Activated CD8-positive, alpha-beta memory T cell treated with anti-CD3 and anti-CD28 coated beads, Interleukin-2, amount 50 U/mL, for 48 hours (primary cell): ENCODE measurements at regions not wholly inside any gene's neighbourhood (a gene's known extent, or its start where the extent isn't known, plus 50 kb on each side); places are given as distances from the start of the nearest gene placed in this dataset.
"Not testable (repeated sequence)": the region's sequence is repeated elsewhere in the genome, so short reads cannot be mapped to it uniquely, and the experiment has no call there.

Experiments used
- DNase-seq: peaks from one replicate; pipeline ENCODE4 v3.0.0-alpha.2; 2020

GRCh38 chr18:46229641-46230040, 125.5 kb downstream of the HAUS1 start:
- DNase-seq: not testable (repeated sequence)

GRCh38 chr18:46236156-46236555, 132.0 kb downstream of the HAUS1 start:
- DNase-seq: no peak

- DNase-seq: no peak
Measured at GRCh38 chr18:46237891-46238290, 133.7 kb downstream of the HAUS1 start.

GRCh38 chr18:46239549-46239948, 135.4 kb downstream of the HAUS1 start:
- no peak for DNase-seq

GRCh38 chr18:46239998-46240397, 135.8 kb downstream of the HAUS1 start:
- no peak for DNase-seq

GRCh38 chr18:46241393-46241792, 137.2 kb downstream of the HAUS1 start:
- not testable (repeated sequence) for DNase-seq

GRCh38 chr18:46242183-46242582, 138.0 kb downstream of the HAUS1 start:
- DNase-seq: no peak

GRCh38 chr18:46243095-46243494, 138.9 kb downstream of the HAUS1 start:
- no peak for DNase-seq

GRCh38 chr18:46243673-46244072, 139.5 kb downstream of the HAUS1 start:
- no peak for DNase-seq

GRCh38 chr18:46246101-46246500, 141.9 kb downstream of the HAUS1 start:
- DNase-seq: no peak

GRCh38 chr18:46247942-46248341, 143.8 kb downstream of the HAUS1 start:
- no peak for DNase-seq

- no peak for DNase-seq
Measured at GRCh38 chr18:46250084-46250811, 146.1 kb downstream of the HAUS1 start.

GRCh38 chr18:46250812-46251173, 146.6 kb downstream of the HAUS1 start:
- no peak for DNase-seq

- DNase-seq: no peak
Measured at GRCh38 chr18:46252759-46253158, 148.6 kb downstream of the HAUS1 start.

GRCh38 chr18:46253498-46253897, 149.3 kb downstream of the HAUS1 start:
- no peak for DNase-seq

GRCh38 chr18:46256078-46256477, 151.9 kb downstream of the HAUS1 start:
- DNase-seq: no peak

GRCh38 chr18:46257366-46257765, 153.2 kb downstream of the HAUS1 start:
- DNase-seq: no peak

- DNase-seq: no peak
Measured at GRCh38 chr18:46260016-46260878, 156.1 kb downstream of the HAUS1 start.

GRCh38 chr18:46260879-46261143, 156.6 kb downstream of the HAUS1 start:
- DNase-seq: no peak

GRCh38 chr18:46261799-46262198, 157.6 kb downstream of the HAUS1 start:
- DNase-seq: no peak

GRCh38 chr18:46262856-46263255, 158.7 kb downstream of the HAUS1 start:
- no peak for DNase-seq

GRCh38 chr18:46264255-46264654, 160.1 kb downstream of the HAUS1 start:
- no peak for DNase-seq

GRCh38 chr18:46265196-46266156, 161.3 kb downstream of the HAUS1 start:
- no peak for DNase-seq
